ENCODE measurements at regions not wholly inside any gene's neighbourhood (a gene's known extent, or its start where the extent isn't known, plus 50 kb on each side); places are given as distances from the start of the nearest gene placed in this dataset.
"Not testable (repeated sequence)": the region's sequence is repeated elsewhere in the genome, so short reads cannot be mapped to it uniquely, and the experiment has no call there.

- Histone ChIP-seq H3K9ac (ENCODE audit: low read length) (no peak overlapping the region), H3K4me3 (ENCODE audit: low read length) (no peak overlapping the region), H3K79me2 (ENCODE audit: low read length) (no peaks in the 10 kb centered on the region), H3F3A (ENCODE audit: insufficient read depth, low read length) (no peaks in the 10 kb centered on the region; the same call in 1 of the 2 replicates), H3K4me2 (ENCODE audit: low read depth, low read length) (no peak overlapping the region), H2AFZ (ENCODE audit: low read length) (no peak overlapping the region), H3K9me2 (replicated peaks; ENCODE audit: insufficient read depth, low read length) (no peaks in the 10 kb centered on the region), H3K27me3 (replicated peaks; ENCODE audit: insufficient read depth, low read length) (no peaks in the 10 kb centered on the region), H4K20me1 (ENCODE audit: insufficient read depth, low read length) (no peaks in the 10 kb centered on the region), H3K36me3 (replicated peaks; ENCODE audit: insufficient read depth, low read length) (no peaks in the 10 kb centered on the region), H3K9me3 (replicated peaks; ENCODE audit: insufficient read depth, low read length) (no peaks in the 10 kb centered on the region), H3K27ac (ENCODE audit: low read length) (no peak overlapping the region), H3K4me1 (ENCODE audit: low read length) (peaks cover 7% of the 10 kb centered on the region; the same call in 1 of the 2 replicates)
- TF ChIP-seq EZH2phosphoT487 (IDR thresholded peaks at IDR 0.05; ENCODE audit: low read length): no peak
- TF ChIP-seq, protein P1, sequence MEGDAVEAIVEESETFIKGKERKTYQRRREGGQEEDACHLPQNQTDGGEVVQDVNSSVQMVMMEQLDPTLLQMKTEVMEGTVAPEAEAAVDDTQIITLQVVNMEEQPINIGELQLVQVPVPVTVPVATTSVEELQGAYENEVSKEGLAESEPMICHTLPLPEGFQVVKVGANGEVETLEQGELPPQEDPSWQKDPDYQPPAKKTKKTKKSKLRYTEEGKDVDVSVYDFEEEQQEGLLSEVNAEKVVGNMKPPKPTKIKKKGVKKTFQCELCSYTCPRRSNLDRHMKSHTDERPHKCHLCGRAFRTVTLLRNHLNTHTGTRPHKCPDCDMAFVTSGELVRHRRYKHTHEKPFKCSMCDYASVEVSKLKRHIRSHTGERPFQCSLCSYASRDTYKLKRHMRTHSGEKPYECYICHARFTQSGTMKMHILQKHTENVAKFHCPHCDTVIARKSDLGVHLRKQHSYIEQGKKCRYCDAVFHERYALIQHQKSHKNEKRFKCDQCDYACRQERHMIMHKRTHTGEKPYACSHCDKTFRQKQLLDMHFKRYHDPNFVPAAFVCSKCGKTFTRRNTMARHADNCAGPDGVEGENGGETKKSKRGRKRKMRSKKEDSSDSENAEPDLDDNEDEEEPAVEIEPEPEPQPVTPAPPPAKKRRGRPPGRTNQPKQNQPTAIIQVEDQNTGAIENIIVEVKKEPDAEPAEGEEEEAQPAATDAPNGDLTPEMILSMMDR (IDR thresholded peaks at IDR 0.05; ENCODE audit: low read length): no peak
- no peak for TF ChIP-seq EZH2 (optimal IDR thresholded peaks at IDR 0.05; ENCODE audit: low read depth, low read length)
- DNase-seq: no peak
Measured at GRCh38 chr4:164138521-164138920, 615.4 kb upstream of the SMIM31 start.

- TF ChIP-seq, protein P1 (IDR thresholded peaks at IDR 0.05; ENCODE audit: low read length): no peak
- no peak for TF ChIP-seq EZH2 (optimal IDR thresholded peaks at IDR 0.05; ENCODE audit: low read depth, low read length)
- TF ChIP-seq EZH2phosphoT487 (IDR thresholded peaks at IDR 0.05; ENCODE audit: low read length): no peak
- no peaks in the 10 kb centered on the region; the same call in 1 of the 2 replicates for H3F3A ChIP-seq (ENCODE audit: insufficient read depth, low read length)
- no peaks in the 10 kb centered on the region for H3K79me2 ChIP-seq (ENCODE audit: low read length)
- no peaks in the 10 kb centered on the region for H3K9me3 ChIP-seq (replicated peaks; ENCODE audit: insufficient read depth, low read length)
- no peak overlapping the region for H3K27ac ChIP-seq (ENCODE audit: low read length)
- H3K4me1 ChIP-seq (ENCODE audit: low read length): peaks cover 7% of the 10 kb centered on the region; the same call in 1 of the 2 replicates
- H3K36me3 ChIP-seq (replicated peaks; ENCODE audit: insufficient read depth, low read length): no peaks in the 10 kb centered on the region
- no peak overlapping the region for H2AFZ ChIP-seq (ENCODE audit: low read length)
- H3K9me2 ChIP-seq (replicated peaks; ENCODE audit: insufficient read depth, low read length): no peaks in the 10 kb centered on the region
- no peaks in the 10 kb centered on the region for H3K27me3 ChIP-seq (replicated peaks; ENCODE audit: insufficient read depth, low read length)
- DNase-seq: no peak
- no peak overlapping the region for H3K9ac ChIP-seq (ENCODE audit: low read length)
- no peaks in the 10 kb centered on the region for H4K20me1 ChIP-seq (ENCODE audit: insufficient read depth, low read length)
- H3K4me3 ChIP-seq (ENCODE audit: low read length): no peak overlapping the region
- no peak overlapping the region for H3K4me2 ChIP-seq (ENCODE audit: low read depth, low read length)
Measured at GRCh38 chr4:164139291-164139690, 614.6 kb upstream of the SMIM31 start.

GRCh38 chr4:164141755-164142375, 612.1 kb upstream of the SMIM31 start:
- H3K9me3 ChIP-seq (replicated peaks; ENCODE audit: insufficient read depth, low read length); H2AFZ ChIP-seq (ENCODE audit: low read length); H3K9ac ChIP-seq (ENCODE audit: low read length); H3K4me1 ChIP-seq (ENCODE audit: low read length); H3K79me2 ChIP-seq (ENCODE audit: low read length); H3K36me3 ChIP-seq (replicated peaks; ENCODE audit: insufficient read depth, low read length); H3F3A ChIP-seq (ENCODE audit: insufficient read depth, low read length); H3K4me3 ChIP-seq (ENCODE audit: low read length); H4K20me1 ChIP-seq (ENCODE audit: insufficient read depth, low read length); H3K27ac ChIP-seq (ENCODE audit: low read length); H3K9me2 ChIP-seq (replicated peaks; ENCODE audit: insufficient read depth, low read length); H3K4me2 ChIP-seq (ENCODE audit: low read depth, low read length); H3K27me3 ChIP-seq (replicated peaks; ENCODE audit: insufficient read depth, low read length); DNase-seq: not testable (repeated sequence)

DNA sequence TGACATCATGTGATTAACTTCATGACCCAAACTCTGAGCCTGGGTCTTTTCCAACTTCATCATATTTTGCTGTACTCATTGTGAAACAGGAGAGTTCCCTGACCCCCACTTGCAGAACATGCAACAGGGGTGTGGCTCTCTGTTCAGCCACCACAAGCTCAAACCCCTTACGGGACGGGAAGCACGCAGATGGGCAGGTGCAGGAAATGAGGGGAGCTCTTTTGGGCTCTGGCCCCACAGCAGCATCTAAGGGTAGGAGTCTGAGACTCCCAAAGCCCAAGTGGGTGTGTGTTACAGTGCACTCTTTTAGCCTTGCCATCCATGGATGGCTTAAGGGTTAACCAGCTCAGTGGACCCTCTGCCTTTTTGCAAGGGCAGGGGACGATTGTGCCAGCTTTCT, 599.5 kb upstream of the SMIM31 start:
- TF ChIP-seq EZH2phosphoT487 (IDR thresholded peaks at IDR 0.05; ENCODE audit: low read length): no peak
- TF ChIP-seq, protein P1 (IDR thresholded peaks at IDR 0.05; ENCODE audit: low read length): no peak
- TF ChIP-seq EZH2 (optimal IDR thresholded peaks at IDR 0.05; ENCODE audit: low read depth, low read length): no peak
- Histone ChIP-seq H3K27ac (ENCODE audit: low read length) (no peak overlapping the region), H3K9me3 (replicated peaks; ENCODE audit: insufficient read depth, low read length) (no peaks in the 10 kb centered on the region), H3K9ac (ENCODE audit: low read length) (no peak overlapping the region), H3K4me2 (ENCODE audit: low read depth, low read length) (no peak overlapping the region), H3K9me2 (replicated peaks; ENCODE audit: insufficient read depth, low read length) (no peaks in the 10 kb centered on the region), H3K4me3 (ENCODE audit: low read length) (no peak overlapping the region), H4K20me1 (ENCODE audit: insufficient read depth, low read length) (no peaks in the 10 kb centered on the region), H3K4me1 (ENCODE audit: low read length) (no peaks in the 10 kb centered on the region), H3K27me3 (replicated peaks; ENCODE audit: insufficient read depth, low read length) (no peaks in the 10 kb centered on the region), H2AFZ (ENCODE audit: low read length) (no peak overlapping the region), H3K79me2 (ENCODE audit: low read length) (no peaks in the 10 kb centered on the region), H3K36me3 (replicated peaks; ENCODE audit: insufficient read depth, low read length) (no peaks in the 10 kb centered on the region), H3F3A (ENCODE audit: insufficient read depth, low read length) (no peaks in the 10 kb centered on the region)
- DNase-seq: no peak
